BJ (cell line): ENCODE measurements at regions not wholly inside any gene's neighbourhood (a gene's known extent, or its start where the extent isn't known, plus 50 kb on each side); places are given as distances from the start of the nearest gene placed in this dataset.

Experiments
- CTCF ChIA-PET: fragments of 350-600 bp; formaldehyde crosslinking; extraction: SDS; loops from one replicate; lab custom pipeline; 2021; ENCODE audit warnings: antibody characterized with exemption, inconsistent platforms; lab: Yijun Ruan, JAX
- POLR2A ChIA-PET: fragments of 300-600 bp; sonication (Branson Sonifier 250); formaldehyde crosslinking; extraction: SDS; loops from one replicate; lab custom pipeline; 2021; ENCODE audit warnings: antibody characterized with exemption; lab: Charles Lee
- DNase-seq: peaks from one replicate; pipeline ENCODE4 v3.0.0-alpha.2; 2011; ENCODE audit warnings: low read depth
- H3K27me3 ChIP-seq: 2 replicates; pipeline ENCODE4 v1.6.0; 2011; ENCODE audit warnings: low read length; ENCODE audit not compliant: control insufficient read depth, insufficient read depth
- H3K36me3 ChIP-seq: 2 replicates; pipeline ENCODE4 v1.5.1; 2011; ENCODE audit warnings: low read length; ENCODE audit not compliant: control insufficient read depth, insufficient read depth
- H3K4me3 ChIP-seq: 2 replicates; pipeline ENCODE4 v1.5.1; 2011; ENCODE audit warnings: low read depth, mild to moderate bottlenecking, control low read depth, low read length
- TF ChIP-seq, protein P1 (sequence below): IDR thresholded peaks from 2 replicates; pipeline ENCODE4 v1.5.1; 2011; ENCODE audit warnings: low read depth, mild to moderate bottlenecking, control low read depth, inconsistent platforms, low read length, moderate library complexity; ENCODE audit not compliant: insufficient read depth

GRCh38 chr7:47672271-47672791, 90.4 kb upstream of the TNS3 start:
- Histone ChIP-seq H3K36me3 (no peaks in the 10 kb centered on the region), H3K4me3 (no peak overlapping the region), H3K27me3 (no peaks in the 10 kb centered on the region)
- ChIA-PET POLR2A (no interaction called here), CTCF (interaction anchor here (0.7 to 1.1 kb wide), 2 partner anchors 11 to 407 kb away, joined by 3 to 4 read pairs; no protein-coding TSS in a partner anchor)
- DNase-seq, result no peak
- TF ChIP-seq, protein P1, sequence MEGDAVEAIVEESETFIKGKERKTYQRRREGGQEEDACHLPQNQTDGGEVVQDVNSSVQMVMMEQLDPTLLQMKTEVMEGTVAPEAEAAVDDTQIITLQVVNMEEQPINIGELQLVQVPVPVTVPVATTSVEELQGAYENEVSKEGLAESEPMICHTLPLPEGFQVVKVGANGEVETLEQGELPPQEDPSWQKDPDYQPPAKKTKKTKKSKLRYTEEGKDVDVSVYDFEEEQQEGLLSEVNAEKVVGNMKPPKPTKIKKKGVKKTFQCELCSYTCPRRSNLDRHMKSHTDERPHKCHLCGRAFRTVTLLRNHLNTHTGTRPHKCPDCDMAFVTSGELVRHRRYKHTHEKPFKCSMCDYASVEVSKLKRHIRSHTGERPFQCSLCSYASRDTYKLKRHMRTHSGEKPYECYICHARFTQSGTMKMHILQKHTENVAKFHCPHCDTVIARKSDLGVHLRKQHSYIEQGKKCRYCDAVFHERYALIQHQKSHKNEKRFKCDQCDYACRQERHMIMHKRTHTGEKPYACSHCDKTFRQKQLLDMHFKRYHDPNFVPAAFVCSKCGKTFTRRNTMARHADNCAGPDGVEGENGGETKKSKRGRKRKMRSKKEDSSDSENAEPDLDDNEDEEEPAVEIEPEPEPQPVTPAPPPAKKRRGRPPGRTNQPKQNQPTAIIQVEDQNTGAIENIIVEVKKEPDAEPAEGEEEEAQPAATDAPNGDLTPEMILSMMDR, result no peak

DNA sequence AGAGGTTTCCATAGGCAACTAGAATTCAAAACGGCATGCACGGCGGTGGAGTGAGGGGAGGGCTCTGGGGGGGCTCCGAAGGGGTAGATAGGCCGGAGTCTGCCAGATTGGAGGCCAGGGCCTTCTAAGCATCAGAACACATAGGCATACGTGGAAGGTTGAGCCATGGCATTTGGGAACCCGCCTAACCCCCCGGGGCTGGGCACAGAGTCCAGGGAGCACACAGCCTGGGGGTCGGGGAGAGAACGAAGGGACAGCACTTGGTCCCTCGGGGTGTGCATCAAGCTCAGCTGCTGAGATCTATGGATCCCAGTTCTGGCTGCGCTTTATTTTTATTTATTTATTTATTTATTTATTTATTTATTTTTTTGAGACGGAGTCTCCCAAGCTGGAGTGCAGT, 89.4 kb upstream of the TNS3 start:
- no peak for DNase-seq
- H3K36me3 ChIP-seq, result no peaks in the 10 kb centered on the region
- ChIA-PET POLR2A (no interaction called here), CTCF (no interaction called here)
- H3K4me3 ChIP-seq, result no peak overlapping the region
- no peaks in the 10 kb centered on the region for H3K27me3 ChIP-seq
- TF ChIP-seq, protein P1, result no peak

- DNase-seq, result no peak
- CTCF ChIA-PET, result no interaction called here
- Histone ChIP-seq H3K36me3 (no peaks in the 10 kb centered on the region), H3K4me3 (no peak overlapping the region), H3K27me3 (no peaks in the 10 kb centered on the region)
- TF ChIP-seq, protein P1, result no peak
- POLR2A ChIA-PET, result no interaction called here
Measured at GRCh38 chr7:47670729-47671128, 88.8 kb upstream of the TNS3 start.

DNA sequence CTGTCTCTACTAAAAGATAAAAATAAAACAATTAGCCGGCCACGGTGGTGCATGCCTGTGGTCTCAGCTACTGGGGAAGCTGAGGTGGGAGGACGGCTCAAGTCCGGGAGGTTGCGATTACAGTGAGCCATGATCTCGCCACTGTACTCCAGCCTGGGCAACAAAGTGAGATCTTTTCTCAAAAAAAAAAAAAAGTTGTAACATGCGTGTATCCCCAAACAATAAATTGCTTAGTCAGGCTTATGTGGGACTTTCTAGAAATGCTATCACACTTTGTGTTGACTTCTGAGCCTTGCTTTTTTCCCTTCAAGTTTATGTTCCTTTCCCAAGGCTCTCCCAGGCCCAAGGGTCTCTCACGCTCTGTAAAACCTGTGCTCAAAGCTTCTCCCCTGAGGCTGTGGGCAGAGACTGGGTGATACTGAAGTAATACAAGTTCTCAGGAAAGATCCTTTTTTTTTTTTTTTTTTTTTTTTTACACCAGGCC, 88.0 kb upstream of the TNS3 start:
- no peak overlapping the region for H3K4me3 ChIP-seq
- ChIA-PET CTCF (interaction anchor here (1.3 kb wide), 1 partner anchor 15 kb away, joined by 4 read pairs; no protein-coding TSS in a partner anchor), POLR2A (no interaction called here)
- TF ChIP-seq, protein P1, result no peak
- H3K36me3 ChIP-seq, result no peaks in the 10 kb centered on the region
- DNase-seq, result no peak
- H3K27me3 ChIP-seq, result no peaks in the 10 kb centered on the region

DNA sequence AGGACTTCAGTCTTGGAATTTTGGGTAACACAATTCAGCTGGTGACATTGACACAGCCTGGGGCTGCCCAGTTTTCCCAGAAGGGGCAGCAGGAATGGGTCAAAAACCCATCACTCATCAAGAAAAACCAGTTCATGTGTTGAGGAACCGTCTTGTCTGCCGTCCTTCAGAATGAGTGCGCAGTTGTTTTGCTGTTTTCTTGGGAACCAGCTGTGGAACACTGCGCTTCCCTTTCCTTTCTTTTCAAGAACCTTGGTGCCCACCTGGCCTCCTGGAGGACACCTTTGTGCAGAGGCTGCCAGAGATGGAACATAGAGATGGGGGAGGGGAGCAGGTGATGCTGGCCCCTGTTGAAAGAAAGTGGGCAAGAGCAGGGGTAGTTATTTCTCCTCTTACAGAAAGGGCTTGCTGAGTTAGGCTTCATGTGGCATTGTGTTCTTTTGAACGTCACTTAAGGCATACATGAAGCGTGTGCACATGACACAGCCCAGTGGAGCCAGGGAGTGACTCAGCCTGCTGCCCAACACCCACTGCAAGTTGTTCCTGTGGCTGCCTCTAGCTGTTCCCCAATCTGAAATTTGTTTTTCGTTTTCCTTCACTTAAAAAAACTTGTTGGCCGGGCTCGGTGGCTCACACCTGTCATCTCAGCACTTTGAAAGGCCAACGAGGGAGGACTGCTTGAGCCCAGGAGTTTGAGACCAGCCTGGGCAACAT, 87.4 kb upstream of the TNS3 start:
- DNase-seq, result peak; percentile 79
- ChIA-PET POLR2A (no interaction called here), CTCF (interaction anchor here (1.3 kb wide), 2 partner anchors 13 to 15 kb away, joined by 3 to 4 read pairs; no protein-coding TSS in a partner anchor)
- TF ChIP-seq, protein P1, result peak; percentile 7; the same call in 1 of the 2 replicates
- Histone ChIP-seq H3K36me3 (no peaks in the 10 kb centered on the region), H3K4me3 (no peak overlapping the region), H3K27me3 (no peaks in the 10 kb centered on the region)
